ENCODE measurements at regions not wholly inside any gene's neighbourhood (a gene's known extent, or its start where the extent isn't known, plus 50 kb on each side); places are given as distances from the start of the nearest gene placed in this dataset.

- no peak overlapping the region for H3K4me3 ChIP-seq (ENCODE audit: low read depth, low read length)
- TF ChIP-seq CTCF (IDR thresholded peaks at IDR 0.05; ENCODE audit: low read depth, low read length, missing control alignments) = no peak
- DNase-seq (ENCODE audit: low read depth) = no peak
Measured at GRCh38 chr2:71887196-71887595, 260.5 kb downstream of the CYP26B1 start.

DNA sequence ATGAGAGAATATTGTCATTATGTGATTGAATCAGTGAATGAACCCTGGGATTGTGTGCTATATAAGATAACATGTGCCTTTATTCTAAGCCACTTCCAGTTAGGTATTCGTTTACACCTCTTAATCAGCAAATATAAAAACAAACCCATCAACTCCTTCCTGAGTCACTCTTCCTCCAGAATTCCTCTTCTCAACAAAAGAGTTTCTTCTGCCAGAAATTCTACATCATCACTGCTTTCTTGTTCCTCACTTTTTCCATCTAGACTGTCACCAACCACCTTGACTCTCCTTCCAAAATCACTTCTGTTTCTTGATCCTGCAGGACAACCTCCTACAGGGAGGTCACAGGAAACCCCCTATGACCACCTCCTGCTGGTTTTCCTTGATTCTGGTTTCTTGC is 261.4 kb downstream of the CYP26B1 start:
- TF ChIP-seq CTCF (IDR thresholded peaks at IDR 0.05; ENCODE audit: low read depth, low read length, missing control alignments) = no peak
- H3K4me3 ChIP-seq (ENCODE audit: low read depth, low read length) = no peak overlapping the region
- no peak for DNase-seq (ENCODE audit: low read depth)

DNA sequence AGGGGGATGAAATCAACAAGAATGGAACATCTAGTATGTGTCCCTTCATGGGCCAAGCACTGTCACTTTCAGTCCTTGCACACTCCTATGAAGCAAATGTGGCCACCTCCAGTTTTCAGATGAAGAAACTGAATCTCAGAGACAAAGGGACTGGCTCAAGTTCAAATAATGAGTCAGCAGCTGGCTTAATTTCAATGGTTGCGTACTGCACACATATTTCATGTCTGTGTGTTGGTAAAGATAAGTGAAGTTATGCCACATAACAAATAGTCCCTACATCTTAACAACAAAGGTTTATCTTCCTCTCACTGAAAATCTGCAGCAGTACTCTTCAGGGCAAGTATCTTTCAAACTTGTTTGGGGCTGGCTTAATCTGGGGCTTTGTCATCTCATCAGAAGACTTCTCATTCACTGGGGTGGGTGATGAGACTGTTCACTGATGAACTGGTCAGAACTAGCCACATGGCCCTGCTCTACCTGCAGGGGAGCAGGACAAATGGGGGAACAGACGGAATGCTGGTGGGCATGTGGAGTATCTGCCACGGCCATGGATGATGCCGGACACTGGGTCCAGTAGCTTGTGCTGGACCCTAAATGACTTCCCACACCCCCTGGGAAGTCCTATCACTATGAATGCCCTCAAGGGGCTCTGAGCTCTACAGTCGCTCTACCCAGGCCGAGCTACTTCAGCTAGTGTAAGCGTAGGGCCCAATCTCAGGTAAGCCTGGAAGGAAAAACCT is 263.2 kb downstream of the CYP26B1 start:
- no peak for TF ChIP-seq CTCF (IDR thresholded peaks at IDR 0.05; ENCODE audit: low read depth, low read length, missing control alignments)
- DNase-seq (ENCODE audit: low read depth) = no peak

GRCh38 chr2:71882949-71883472 is 264.7 kb downstream of the CYP26B1 start:
- DNase-seq (ENCODE audit: low read depth) = no peak
- no peak for TF ChIP-seq CTCF (IDR thresholded peaks at IDR 0.05; ENCODE audit: low read depth, low read length, missing control alignments)

More for the DNA sequence above, 263.2 kb downstream of the CYP26B1 start:
- H3K4me3 ChIP-seq (ENCODE audit: low read depth, low read length) = no peak overlapping the region

GRCh38 chr2:71882236-71882946 is 265.3 kb downstream of the CYP26B1 start:
- TF ChIP-seq CTCF (IDR thresholded peaks at IDR 0.05; ENCODE audit: low read depth, low read length, missing control alignments) = no peak
- no peak for DNase-seq (ENCODE audit: low read depth)
- H3K4me3 ChIP-seq (ENCODE audit: low read depth, low read length) = no peak overlapping the region

More at GRCh38 chr2:71882949-71883472, 264.7 kb downstream of the CYP26B1 start:
- H3K4me3 ChIP-seq (ENCODE audit: low read depth, low read length) = no peak overlapping the region

DNA sequence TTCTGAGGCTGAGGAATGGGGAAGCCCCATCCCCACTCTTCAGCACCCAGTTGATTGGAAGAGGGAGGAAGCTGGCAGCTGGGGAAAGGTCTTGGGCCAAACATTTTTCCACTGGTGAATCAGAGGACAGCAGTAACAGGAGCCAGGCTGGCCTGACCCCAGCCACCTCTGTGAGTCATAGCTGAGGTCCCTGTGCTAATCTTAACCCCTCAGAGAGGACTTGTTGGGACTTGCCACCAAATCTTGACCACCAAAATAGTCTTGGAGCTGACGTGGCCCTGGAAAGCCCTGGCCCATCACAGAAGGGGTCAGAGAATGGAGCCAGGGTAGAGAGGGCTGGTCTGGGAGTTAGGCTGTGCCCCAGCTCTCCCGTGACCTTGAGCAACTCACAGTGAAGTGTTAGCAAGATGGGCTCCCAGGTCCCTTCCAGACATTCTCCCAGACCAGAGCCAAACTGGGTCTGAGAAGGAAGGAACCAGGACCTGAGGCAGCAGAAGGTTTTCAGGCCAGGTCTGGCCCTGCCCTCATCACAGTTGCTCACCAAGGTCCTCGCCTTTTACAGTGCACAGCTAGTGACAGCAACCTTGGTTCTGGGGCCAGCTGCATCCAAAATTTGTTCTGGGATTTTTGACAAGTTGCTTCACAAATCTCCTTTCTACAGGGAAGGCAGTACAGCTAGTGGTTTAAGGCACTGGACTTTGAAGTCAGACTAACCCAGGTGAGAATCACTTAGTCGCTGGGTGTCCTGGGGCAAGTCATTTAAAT is 266.6 kb downstream of the CYP26B1 start:
- H3K4me3 ChIP-seq (ENCODE audit: low read depth, low read length) = no peak overlapping the region
- no peak for DNase-seq (ENCODE audit: low read depth)
- TF ChIP-seq CTCF (IDR thresholded peaks at IDR 0.05; ENCODE audit: low read depth, low read length, missing control alignments) = no peak
